HG02870 (cell line): ENCODE measurements at regions not wholly inside any gene's neighbourhood (a gene's known extent, or its start where the extent isn't known, plus 50 kb on each side); places are given as distances from the start of the nearest gene placed in this dataset.
"Not testable (repeated sequence)": the region's sequence is repeated elsewhere in the genome, so short reads cannot be mapped to it uniquely, and the experiment has no call there.

Experiments
- ATAC-seq: cut with Tn5 transposase; IDR thresholded peaks from one replicate; pipeline ENCODE4 v1.9.1; 2021; ENCODE audit warnings: mild to moderate bottlenecking, moderate library complexity; ENCODE audit not compliant: unreplicated experiment

- ATAC-seq = no peak
Observed at GRCh38 chr4:30538794-30539193, 181.4 kb upstream of the PCDH7 start.

GRCh38 chr4:30543057-30543456 lies 177.1 kb upstream of the PCDH7 start:
- no peak for ATAC-seq

- no peak for ATAC-seq
Observed at GRCh38 chr4:30553151-30553550, 167.0 kb upstream of the PCDH7 start.

GRCh38 chr4:30553706-30554105 lies 166.5 kb upstream of the PCDH7 start:
- no peak for ATAC-seq

GRCh38 chr4:30555775-30556174 lies 164.4 kb upstream of the PCDH7 start:
- ATAC-seq = no peak

- no peak for ATAC-seq
Observed at GRCh38 chr4:30559481-30559880, 160.7 kb upstream of the PCDH7 start.

GRCh38 chr4:30586850-30587249 lies 133.3 kb upstream of the PCDH7 start:
- ATAC-seq = no peak

GRCh38 chr4:30589669-30590068 lies 130.5 kb upstream of the PCDH7 start:
- ATAC-seq = not testable (repeated sequence)

- ATAC-seq = no peak
Observed at GRCh38 chr4:30600246-30601017, 119.7 kb upstream of the PCDH7 start.

- no peak for ATAC-seq
Observed at GRCh38 chr4:30601070-30601865, 118.9 kb upstream of the PCDH7 start.

GRCh38 chr4:30605616-30606190 lies 114.5 kb upstream of the PCDH7 start:
- no peak for ATAC-seq

GRCh38 chr4:30610361-30610760 lies 109.8 kb upstream of the PCDH7 start:
- ATAC-seq = no peak

- no peak for ATAC-seq
Observed at GRCh38 chr4:30614771-30615170, 105.4 kb upstream of the PCDH7 start.

- ATAC-seq = no peak
Observed at GRCh38 chr4:30616942-30617646, 103.1 kb upstream of the PCDH7 start.

- ATAC-seq = no peak
Observed at GRCh38 chr4:30617836-30618235, 102.3 kb upstream of the PCDH7 start.

- no peak for ATAC-seq
Observed at GRCh38 chr4:30619679-30620078, 100.5 kb upstream of the PCDH7 start.

- ATAC-seq = no peak
Observed at GRCh38 chr4:30620711-30621110, 99.5 kb upstream of the PCDH7 start.

GRCh38 chr4:30630431-30630830 lies 89.7 kb upstream of the PCDH7 start:
- no peak for ATAC-seq

- ATAC-seq = no peak
Observed at GRCh38 chr4:30632751-30633150, 87.4 kb upstream of the PCDH7 start.

GRCh38 chr4:30641345-30641744 lies 78.8 kb upstream of the PCDH7 start:
- no peak for ATAC-seq

- ATAC-seq = no peak
Observed at GRCh38 chr4:30642567-30642966, 77.6 kb upstream of the PCDH7 start.
